NCI-H524 (cell line): ENCODE measurements at regions not wholly inside any gene's neighbourhood (a gene's known extent, or its start where the extent isn't known, plus 50 kb on each side); places are given as distances from the start of the nearest gene placed in this dataset.
A peak's percentile ranks its signal among the peaks of the same experiment; 100 is the strongest.

Experiments
- DNase-seq, 2 experiments: peaks; one replicate each; lab custom pipeline; 2025; lab: John Stamatoyannopoulos, UW

- no peak for DNase-seq
Measured at GRCh38 chrX:46447384-46447783, 97.8 kb downstream of the ZNF674 start.

GRCh38 chrX:46446727-46447378 lies 98.4 kb downstream of the ZNF674 start:
- peak; percentile 83 to 90 for DNase-seq

GRCh38 chrX:46444011-46444410 lies 101.2 kb downstream of the ZNF674 start:
- no peak for DNase-seq

GRCh38 chrX:46436744-46437143 lies 108.5 kb downstream of the ZNF674 start:
- no peak for DNase-seq

- DNase-seq = peak in 1 of 2 experiments; percentile 3
Measured at GRCh38 chrX:46433892-46434291, 111.3 kb downstream of the ZNF674 start.

GRCh38 chrX:46408553-46409407 lies 136.4 kb downstream of the ZNF674 start:
- peak; percentile 27 to 59 for DNase-seq

- no peak for DNase-seq
Measured at GRCh38 chrX:46407753-46408130, 137.5 kb downstream of the ZNF674 start.

GRCh38 chrX:46407036-46407752 lies 138.0 kb downstream of the ZNF674 start:
- DNase-seq = no peak

- DNase-seq = no peak
Measured at GRCh38 chrX:46404774-46405173, 140.4 kb downstream of the ZNF674 start.

GRCh38 chrX:46400530-46401443 lies 144.4 kb downstream of the ZNF674 start:
- no peak for DNase-seq

GRCh38 chrX:46398874-46399273 lies 146.3 kb downstream of the ZNF674 start:
- DNase-seq = no peak

GRCh38 chrX:46398126-46398525 lies 147.1 kb downstream of the ZNF674 start:
- DNase-seq = no peak

- no peak for DNase-seq
Measured at GRCh38 chrX:46386511-46386910, 158.7 kb downstream of the ZNF674 start.

- no peak for DNase-seq
Measured at GRCh38 chrX:46383006-46383405, 162.2 kb downstream of the ZNF674 start.

GRCh38 chrX:46382595-46382994 lies 162.6 kb downstream of the ZNF674 start:
- no peak for DNase-seq

- DNase-seq = peak in 1 of 2 experiments; percentile 29
Measured at GRCh38 chrX:46381630-46382029, 163.6 kb downstream of the ZNF674 start.

- DNase-seq = no peak
Measured at GRCh38 chrX:46380148-46380752, 165.0 kb downstream of the ZNF674 start.

GRCh38 chrX:46376246-46376885 lies 168.9 kb downstream of the ZNF674 start:
- peak; percentile 36 to 71 for DNase-seq

- no peak for DNase-seq
Measured at GRCh38 chrX:46375831-46376230, 169.4 kb downstream of the ZNF674 start.

- DNase-seq = no peak
Measured at GRCh38 chrX:46374371-46374770, 170.8 kb downstream of the ZNF674 start.

GRCh38 chrX:46367491-46367890 lies 177.7 kb downstream of the ZNF674 start:
- no peak for DNase-seq
